Omental fat pad (tissue), 3 donors: ENCODE measurements at regions not wholly inside any gene's neighbourhood (a gene's known extent, or its start where the extent isn't known, plus 50 kb on each side); places are given as distances from the start of the nearest gene placed in this dataset.

ENCODE experiments used
- ATAC-seq: fragments of 150-250 bp; one replicate; pipeline ENCODE4 v1.9.1; 2016; ENCODE audit warnings: mild to moderate bottlenecking, moderate library complexity; ENCODE audit not compliant: low FRiP score
- DNase-seq: peaks from one replicate; pipeline ENCODE4 v3.0.0-alpha.2; 2019; ENCODE audit warnings: low spot score
- TF ChIP-seq, protein P1 (sequence below), 3 donors: fragments of 450-650 bp; IDR thresholded peaks; one replicate each; pipeline ENCODE4 v1.5.1; 2016 to 2017; ENCODE audit warnings: antibody characterized with exemption in 3 of 3, mild to moderate bottlenecking in 3 of 3, moderate library complexity in 2 of 3

DNA sequence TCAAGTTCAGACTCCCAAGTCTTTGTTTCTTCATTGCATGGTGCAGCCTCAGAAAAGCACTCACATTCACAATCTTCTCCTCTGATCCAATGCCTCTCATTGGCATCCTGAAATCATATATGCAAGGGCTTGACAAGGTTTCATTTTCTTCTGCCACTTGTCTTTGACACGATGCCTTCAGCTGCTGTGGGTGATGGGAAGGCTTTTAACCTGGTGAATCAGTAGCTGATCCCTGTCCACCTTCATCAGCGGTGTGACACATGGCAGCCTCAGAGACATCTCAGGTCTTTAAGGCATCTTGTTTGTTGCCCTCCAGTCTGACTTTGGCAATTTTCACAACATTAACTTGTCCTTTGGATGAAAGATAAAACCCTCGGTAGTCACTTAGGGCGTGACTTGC is 147.2 kb downstream of the PRELID2 start:
- TF ChIP-seq, protein P1, sequence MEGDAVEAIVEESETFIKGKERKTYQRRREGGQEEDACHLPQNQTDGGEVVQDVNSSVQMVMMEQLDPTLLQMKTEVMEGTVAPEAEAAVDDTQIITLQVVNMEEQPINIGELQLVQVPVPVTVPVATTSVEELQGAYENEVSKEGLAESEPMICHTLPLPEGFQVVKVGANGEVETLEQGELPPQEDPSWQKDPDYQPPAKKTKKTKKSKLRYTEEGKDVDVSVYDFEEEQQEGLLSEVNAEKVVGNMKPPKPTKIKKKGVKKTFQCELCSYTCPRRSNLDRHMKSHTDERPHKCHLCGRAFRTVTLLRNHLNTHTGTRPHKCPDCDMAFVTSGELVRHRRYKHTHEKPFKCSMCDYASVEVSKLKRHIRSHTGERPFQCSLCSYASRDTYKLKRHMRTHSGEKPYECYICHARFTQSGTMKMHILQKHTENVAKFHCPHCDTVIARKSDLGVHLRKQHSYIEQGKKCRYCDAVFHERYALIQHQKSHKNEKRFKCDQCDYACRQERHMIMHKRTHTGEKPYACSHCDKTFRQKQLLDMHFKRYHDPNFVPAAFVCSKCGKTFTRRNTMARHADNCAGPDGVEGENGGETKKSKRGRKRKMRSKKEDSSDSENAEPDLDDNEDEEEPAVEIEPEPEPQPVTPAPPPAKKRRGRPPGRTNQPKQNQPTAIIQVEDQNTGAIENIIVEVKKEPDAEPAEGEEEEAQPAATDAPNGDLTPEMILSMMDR (IDR thresholded peaks at IDR 0.05): no peak
- DNase-seq: no peak
- ATAC-seq: no peak

DNA sequence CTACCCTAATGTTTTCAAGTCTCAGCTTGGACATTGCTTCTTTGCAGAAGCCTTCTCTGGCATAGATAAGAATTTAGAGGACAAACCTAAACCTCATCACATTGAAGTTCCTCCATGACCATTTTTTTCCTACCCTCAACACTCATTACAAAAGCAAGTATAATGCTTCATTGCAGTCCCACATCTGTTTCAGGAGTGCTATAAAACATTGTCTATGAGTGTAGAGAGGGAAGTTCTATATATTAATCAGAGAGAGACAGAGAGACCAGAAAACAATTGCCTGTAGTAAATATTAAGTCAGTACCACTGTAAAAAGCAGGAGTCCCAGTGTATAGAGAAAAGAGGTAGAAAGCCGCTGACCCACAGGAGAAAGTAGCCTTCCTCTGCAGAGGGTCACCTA is 149.7 kb downstream of the PRELID2 start:
- no peak for ATAC-seq
- TF ChIP-seq, protein P1 (IDR thresholded peaks at IDR 0.05): no peak
- no peak for DNase-seq

DNA sequence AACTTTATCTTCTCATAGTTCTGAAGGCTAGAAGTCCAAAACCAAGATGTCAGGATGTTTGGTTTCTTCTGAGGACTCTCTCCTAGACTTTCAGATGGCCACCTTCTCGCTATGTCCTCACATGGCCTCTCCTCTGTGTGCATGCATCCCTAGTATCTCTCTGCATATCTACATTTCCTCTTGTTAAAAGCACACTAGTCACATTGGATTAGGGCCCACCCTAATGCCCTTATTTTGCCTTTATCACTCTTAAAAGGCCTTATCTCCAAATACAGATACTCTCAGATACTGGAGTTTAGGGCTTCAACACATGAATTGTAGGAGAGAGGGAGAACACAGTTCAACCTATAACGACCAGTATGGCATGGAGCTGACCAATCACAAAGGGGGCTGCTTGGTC is 151.7 kb downstream of the PRELID2 start:
- TF ChIP-seq, protein P1 (IDR thresholded peaks at IDR 0.05): no peak
- no peak for DNase-seq
- ATAC-seq: no peak

DNA sequence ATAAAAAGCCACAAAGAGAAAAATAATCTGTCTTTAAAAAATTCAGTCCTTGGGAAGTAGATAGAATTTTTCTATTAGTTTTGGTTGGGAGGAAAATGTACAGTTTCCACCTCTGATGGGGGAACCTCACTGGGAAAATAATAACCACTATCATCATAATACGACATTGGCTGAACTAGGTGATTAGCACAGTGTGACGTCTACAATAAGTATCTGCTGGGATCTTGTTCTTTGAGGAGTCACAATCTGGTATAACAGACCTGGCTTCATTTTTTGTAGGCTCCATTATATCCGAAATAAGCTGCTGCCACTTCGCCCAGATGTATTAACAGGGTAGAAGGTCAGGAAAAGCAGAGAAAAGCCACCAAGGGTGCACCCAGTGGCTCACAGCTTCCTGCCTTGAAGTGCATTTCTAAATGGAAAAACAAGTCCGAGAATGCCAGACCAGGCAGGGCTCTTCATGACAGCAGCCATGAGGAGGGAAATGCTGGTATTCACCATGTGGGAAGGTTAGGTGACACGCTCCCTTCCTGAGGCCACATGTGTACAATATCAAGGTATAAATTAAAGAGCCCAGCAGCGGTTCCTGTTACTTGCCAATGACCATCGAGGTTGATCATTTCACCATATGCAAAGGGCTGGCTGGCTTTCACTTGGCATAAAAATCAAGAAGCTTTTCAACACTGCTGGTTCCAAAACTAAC is 152.8 kb downstream of the PRELID2 start:
- TF ChIP-seq, protein P1 (IDR thresholded peaks at IDR 0.05): no peak
- ATAC-seq: no peak

DNA sequence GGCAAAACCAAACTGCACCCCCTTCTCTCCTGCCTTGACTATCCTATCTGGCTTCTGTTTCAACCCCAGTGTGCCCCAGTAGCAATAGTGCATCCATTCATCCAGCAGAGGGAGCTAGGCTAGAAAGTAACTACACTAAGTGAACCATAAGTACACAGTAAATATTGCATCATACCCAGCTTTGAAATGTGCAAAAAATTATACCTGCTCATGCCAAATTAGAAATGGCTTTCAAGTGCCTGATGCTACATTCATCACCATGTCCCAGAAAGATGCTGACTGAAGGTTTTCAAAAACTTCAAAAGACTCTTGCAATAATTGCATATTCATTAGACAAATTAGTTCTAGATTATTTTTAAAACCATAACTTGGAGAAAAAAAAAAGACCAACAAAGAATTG is 153.5 kb downstream of the PRELID2 start:
- DNase-seq (no peak), ATAC-seq (peak; percentile 68)
- TF ChIP-seq, protein P1 (IDR thresholded peaks at IDR 0.05): peak in 1 of 3 donors; percentile 9

More for the DNA sequence above, 152.8 kb downstream of the PRELID2 start:
- DNase-seq: no peak

DNA sequence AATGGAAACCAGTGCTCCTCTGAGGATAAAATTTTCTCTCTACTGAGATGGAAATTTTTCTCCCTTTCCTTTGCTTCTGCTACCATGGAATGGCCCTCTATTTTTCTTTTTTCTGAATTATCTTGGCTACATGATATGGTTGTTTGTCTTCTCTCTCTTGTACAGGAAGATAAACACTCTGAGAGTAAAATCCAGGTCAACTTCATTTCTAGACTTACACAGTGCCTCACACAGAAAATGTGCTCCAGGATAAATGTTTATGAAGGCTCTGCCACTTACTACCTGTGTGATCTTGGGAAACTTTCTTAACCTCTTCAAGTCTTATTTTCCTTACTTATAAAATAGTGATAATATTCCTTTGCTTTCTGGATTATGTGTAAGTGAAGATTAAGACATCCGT is 153.9 kb downstream of the PRELID2 start:
- DNase-seq: no peak
- TF ChIP-seq, protein P1 (IDR thresholded peaks at IDR 0.05): no peak
- no peak for ATAC-seq

DNA sequence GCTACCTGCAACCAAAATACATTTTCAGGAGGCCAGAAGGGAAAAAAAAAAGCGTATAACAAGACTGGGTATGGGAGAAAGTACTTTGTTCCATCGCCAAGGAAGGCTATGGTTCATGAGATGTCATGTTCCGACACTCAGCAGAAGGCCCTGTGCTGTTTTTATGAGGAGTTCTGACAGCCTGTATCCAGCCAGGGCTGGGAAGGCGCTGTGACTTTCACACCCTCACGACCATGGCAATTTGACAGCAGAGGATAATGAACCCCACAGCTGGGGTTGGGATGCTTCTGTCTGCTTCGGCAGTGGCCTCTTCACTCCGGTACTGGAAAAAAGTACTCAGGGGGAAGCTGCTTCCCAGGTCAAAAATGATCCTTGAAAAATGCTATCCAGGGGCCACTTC is 154.4 kb downstream of the PRELID2 start:
- no peak for ATAC-seq
- DNase-seq: no peak
- TF ChIP-seq, protein P1 (IDR thresholded peaks at IDR 0.05): no peak
